Upper lobe of left lung (tissue), 4 donors: ENCODE measurements at regions not wholly inside any gene's neighbourhood (a gene's known extent, or its start where the extent isn't known, plus 50 kb on each side); places are given as distances from the start of the nearest gene placed in this dataset.
"Not testable (repeated sequence)": the region's sequence is repeated elsewhere in the genome, so short reads cannot be mapped to it uniquely, and the experiment has no call there.

Experiments used
- CTCF ChIP-seq, 6 experiments: fragments of 450-650 bp in 4 of 6; fragments of 200-600 bp in 2 of 6; sonication (generic) in 2 of 6; IDR thresholded peaks; one replicate each; pipeline ENCODE4 v1.5.1; 2016 to 2019; ENCODE audit warnings: antibody characterized with exemption in 6 of 6
- POLR2A ChIP-seq, 4 donors: fragments of 450-650 bp; IDR thresholded peaks; one replicate each; pipeline ENCODE4 v1.5.1; 2016 to 2017; ENCODE audit warnings: antibody characterized with exemption in 4 of 4, mild to moderate bottlenecking in 2 of 4

- not testable (repeated sequence) for TF ChIP-seq CTCF, POLR2A (IDR thresholded peaks at IDR 0.05)
Observed at GRCh38 chr14:19166056-19166455, 198.8 kb downstream of the POTEM start.
